ENCODE measurements at regions not wholly inside any gene's neighbourhood (a gene's known extent, or its start where the extent isn't known, plus 50 kb on each side); places are given as distances from the start of the nearest gene placed in this dataset.

GRCh38 chr7:96484845-96485244, 162.9 kb upstream of the SLC25A13 start:
- DNase-seq (ENCODE audit: low spot score): no peak

- no peak for DNase-seq (ENCODE audit: low spot score)
These were observed 162.2 kb upstream of the SLC25A13 start for GRCh38 chr7:96484091-96484490.

GRCh38 chr7:96481796-96482195, 159.9 kb upstream of the SLC25A13 start:
- DNase-seq (ENCODE audit: low spot score): no peak

- DNase-seq (ENCODE audit: low spot score): no peak
These were observed 157.2 kb upstream of the SLC25A13 start for GRCh38 chr7:96479015-96479645.

- no peak for DNase-seq (ENCODE audit: low spot score)
These were observed 149.7 kb upstream of the SLC25A13 start for GRCh38 chr7:96471606-96472005.

- DNase-seq (ENCODE audit: low spot score): no peak
These were observed 130.2 kb upstream of the SLC25A13 start for GRCh38 chr7:96452146-96452545.

- no peak for DNase-seq (ENCODE audit: low spot score)
These were observed 127.2 kb upstream of the SLC25A13 start for GRCh38 chr7:96449094-96449493.

GRCh38 chr7:96447109-96447645, 125.3 kb upstream of the SLC25A13 start:
- no peak for DNase-seq (ENCODE audit: low spot score)

GRCh38 chr7:96441436-96442084, 119.7 kb upstream of the SLC25A13 start:
- no peak for DNase-seq (ENCODE audit: low spot score)

GRCh38 chr7:96440328-96440727, 118.4 kb upstream of the SLC25A13 start:
- no peak for DNase-seq (ENCODE audit: low spot score)

GRCh38 chr7:96436880-96437279, 115.0 kb upstream of the SLC25A13 start:
- DNase-seq (ENCODE audit: low spot score): no peak

- no peak for DNase-seq (ENCODE audit: low spot score)
These were observed 108.5 kb upstream of the SLC25A13 start for GRCh38 chr7:96430356-96430755.

- no peak for DNase-seq (ENCODE audit: low spot score)
These were observed 105.2 kb upstream of the SLC25A13 start for GRCh38 chr7:96427143-96427542.

GRCh38 chr7:96426685-96427084, 104.8 kb upstream of the SLC25A13 start:
- DNase-seq (ENCODE audit: low spot score): no peak

- DNase-seq (ENCODE audit: low spot score): no peak
These were observed 104.1 kb upstream of the SLC25A13 start for GRCh38 chr7:96426027-96426426.

GRCh38 chr7:96424411-96424810, 102.5 kb upstream of the SLC25A13 start:
- no peak for DNase-seq (ENCODE audit: low spot score)

GRCh38 chr7:96422388-96422787, 100.5 kb upstream of the SLC25A13 start:
- no peak for DNase-seq (ENCODE audit: low spot score)

- DNase-seq (ENCODE audit: low spot score): no peak
These were observed 96.7 kb upstream of the SLC25A13 start for GRCh38 chr7:96418581-96418980.

GRCh38 chr7:96417784-96418183, 95.9 kb upstream of the SLC25A13 start:
- DNase-seq (ENCODE audit: low spot score): no peak

- DNase-seq (ENCODE audit: low spot score): no peak
These were observed 94.7 kb upstream of the SLC25A13 start for GRCh38 chr7:96416599-96416998.

GRCh38 chr7:96416116-96416515, 94.2 kb upstream of the SLC25A13 start:
- DNase-seq (ENCODE audit: low spot score): no peak

GRCh38 chr7:96415293-96415940, 93.5 kb upstream of the SLC25A13 start:
- DNase-seq (ENCODE audit: low spot score): no peak

GRCh38 chr7:96414931-96415292, 93.0 kb upstream of the SLC25A13 start:
- peak; percentile 54 for DNase-seq (ENCODE audit: low spot score)

Data from putamen (tissue), 1 donor.